Endothelial cell of umbilical vein (primary cell): ENCODE measurements at regions not wholly inside any gene's neighbourhood (a gene's known extent, or its start where the extent isn't known, plus 50 kb on each side); places are given as distances from the start of the nearest gene placed in this dataset.

ENCODE experiments used
- BruUV-seq: library from RNA; stranded (reverse); fragments of 400-500 nt; replicated peaks from 2 replicates; lab custom pipeline; 2021; lab: Mats Ljungman, UMichigan
- CTCF ChIA-PET: fragments of 300-600, 350-600 bp; sonication (Branson Sonifier 250); formaldehyde crosslinking; loops from one replicate; lab custom pipeline; 2021; ENCODE audit warnings: antibody characterized with exemption, inconsistent platforms; lab: Charles Lee
- POLR2A ChIA-PET: fragments of 300-600, 350-600 bp; sonication (Branson Sonifier 250); formaldehyde crosslinking; loops from one replicate; lab custom pipeline; 2021; ENCODE audit warnings: antibody characterized with exemption, inconsistent platforms; lab: Charles Lee
- DNase-seq: peaks from one replicate; pipeline ENCODE4 v3.0.0-alpha.2; 2011; ENCODE audit warnings: low read depth, low spot score
- FAIRE-seq: peaks from 2 replicates; lab custom pipeline; 2011; peaks lifted over from hg19 to GRCh38; lab: Jason Lieb, UNC
- H2AFZ ChIP-seq: 2 replicates; pipeline ENCODE4 v1.6.0; 2012; ENCODE audit warnings: low read depth, low read length, control low read depth, inconsistent platforms
- H3K27ac ChIP-seq: 2 replicates; pipeline ENCODE4 v1.5.1; 2011; ENCODE audit warnings: low read depth, mild to moderate bottlenecking, control low read depth, low read length, moderate library complexity; ENCODE audit not compliant: insufficient read depth
- H3K27me3 ChIP-seq, 2 experiments: 2 replicates each; pipeline versions ENCODE4 v1.6.0 to v1.6.1; 2011; ENCODE audit warnings: low read length in 2 of 2, mixed read lengths in 1 of 2; ENCODE audit not compliant: control insufficient read depth in 2 of 2, insufficient read depth in 2 of 2
- H3K36me3 ChIP-seq, 2 experiments: 2 replicates in 1 of 2; 3 replicates in 1 of 2; pipeline ENCODE4 v1.5.1; 2011; ENCODE audit warnings: low read length in 2 of 2, mild to moderate bottlenecking in 1 of 2, moderate library complexity in 1 of 2; ENCODE audit not compliant: control insufficient read depth in 2 of 2, insufficient read depth in 2 of 2; ENCODE audit errors: extremely low read depth in 1 of 2
- H3K4me1 ChIP-seq: 3 replicates; pipeline ENCODE4 v1.5.1; 2011; ENCODE audit warnings: mild to moderate bottlenecking, low read length; ENCODE audit not compliant: control insufficient read depth, insufficient read depth; ENCODE audit errors: extremely low read depth
- H3K4me2 ChIP-seq: 2 replicates; pipeline ENCODE4 v1.6.1; 2011; ENCODE audit warnings: low read length, control low read depth, mixed read lengths; ENCODE audit not compliant: insufficient read depth
- H3K4me3 ChIP-seq, 3 experiments: fragments of 200-600 bp in 1 of 3; sonication (generic), shearing (Covaris generic) in 1 of 3; replicated peaks in 1 of 3; 2 replicates each; pipeline ENCODE4 v1.5.1; 2011 to 2016; ENCODE audit warnings: control low read depth in 3 of 3, low read length in 3 of 3, mild to moderate bottlenecking in 2 of 3, inconsistent platforms in 1 of 3, low read depth in 1 of 3, moderate library complexity in 1 of 3; ENCODE audit not compliant: insufficient read depth in 1 of 3
- H3K79me2 ChIP-seq: 2 replicates; pipeline ENCODE4 v1.6.0; 2012; ENCODE audit warnings: low read length, inconsistent platforms; ENCODE audit not compliant: control insufficient read depth, insufficient read depth
- H3K9ac ChIP-seq: replicated peaks from 2 replicates; pipeline ENCODE3; 2011; ENCODE audit warnings: low read length, control low read depth; ENCODE audit not compliant: insufficient read depth; ENCODE audit errors: extremely low read depth
- H3K9me1 ChIP-seq: replicated peaks from 3 replicates; pipeline ENCODE4 v1.6.0; 2011; ENCODE audit warnings: mild to moderate bottlenecking, low read length; ENCODE audit not compliant: control insufficient read depth, insufficient read depth; ENCODE audit errors: extremely low read depth
- H3K9me3 ChIP-seq: replicated peaks from 2 replicates; pipeline ENCODE4 v1.5.1; 2012; ENCODE audit warnings: low read length, inconsistent platforms; ENCODE audit not compliant: control insufficient read depth, insufficient read depth
- H4K20me1 ChIP-seq: replicated peaks from 2 replicates; pipeline ENCODE3; 2011; ENCODE audit warnings: mild to moderate bottlenecking, low read length; ENCODE audit not compliant: control insufficient read depth, insufficient read depth; ENCODE audit errors: extremely low read depth
- EZH2 ChIP-seq: IDR thresholded peaks from 2 replicates; pipeline ENCODE4 v1.6.1; 2012; ENCODE audit warnings: borderline replicate concordance, low read depth, mild to moderate bottlenecking, moderate library complexity, low read length, inconsistent platforms; ENCODE audit not compliant: severe bottlenecking
- FOS ChIP-seq: IDR thresholded peaks from 2 replicates; pipeline ENCODE4 v1.6.1; 2011; ENCODE audit warnings: mild to moderate bottlenecking, low read length, moderate library complexity, borderline replicate concordance; ENCODE audit not compliant: insufficient read depth
- MYC ChIP-seq: IDR thresholded peaks from one replicate; pipeline ENCODE4 v1.6.1; 2011; ENCODE audit warnings: mild to moderate bottlenecking, low read depth, low read length
- POLR2AphosphoS5 ChIP-seq: IDR thresholded peaks from 2 replicates; pipeline ENCODE4 v1.6.1; 2012; ENCODE audit warnings: low read depth, mild to moderate bottlenecking, control low read depth, low read length, moderate library complexity; ENCODE audit not compliant: insufficient read depth
- dilution Hi-C: fragments of 300-500 bp; cut with MboI; formaldehyde crosslinking; loops from one replicate; pipeline ENCODE4 v1.15.0; 2019; ENCODE audit warnings: low sequenced_read_pairs; ENCODE audit not compliant: extremely low pct_ligation_motif_present
- intact Hi-C: fragments of 100-400 bp; cut with micrococcal nuclease; formaldehyde crosslinking; loops from one replicate; pipeline ENCODE4 v1.10.0; 2022
- TF ChIP-seq, protein P1 (sequence below), 2 donors: IDR thresholded peaks; 1 replicate in 1 of 2; 2 replicates in 1 of 2; pipeline ENCODE4 v1.5.1; 2011; ENCODE audit warnings: low read length in 2 of 2, mild to moderate bottlenecking in 2 of 2, moderate library complexity in 2 of 2, control low read depth in 1 of 2, inconsistent platforms in 1 of 2, low read depth in 1 of 2; ENCODE audit not compliant: insufficient read depth in 1 of 2; ENCODE audit errors: extremely low read depth in 1 of 2

DNA sequence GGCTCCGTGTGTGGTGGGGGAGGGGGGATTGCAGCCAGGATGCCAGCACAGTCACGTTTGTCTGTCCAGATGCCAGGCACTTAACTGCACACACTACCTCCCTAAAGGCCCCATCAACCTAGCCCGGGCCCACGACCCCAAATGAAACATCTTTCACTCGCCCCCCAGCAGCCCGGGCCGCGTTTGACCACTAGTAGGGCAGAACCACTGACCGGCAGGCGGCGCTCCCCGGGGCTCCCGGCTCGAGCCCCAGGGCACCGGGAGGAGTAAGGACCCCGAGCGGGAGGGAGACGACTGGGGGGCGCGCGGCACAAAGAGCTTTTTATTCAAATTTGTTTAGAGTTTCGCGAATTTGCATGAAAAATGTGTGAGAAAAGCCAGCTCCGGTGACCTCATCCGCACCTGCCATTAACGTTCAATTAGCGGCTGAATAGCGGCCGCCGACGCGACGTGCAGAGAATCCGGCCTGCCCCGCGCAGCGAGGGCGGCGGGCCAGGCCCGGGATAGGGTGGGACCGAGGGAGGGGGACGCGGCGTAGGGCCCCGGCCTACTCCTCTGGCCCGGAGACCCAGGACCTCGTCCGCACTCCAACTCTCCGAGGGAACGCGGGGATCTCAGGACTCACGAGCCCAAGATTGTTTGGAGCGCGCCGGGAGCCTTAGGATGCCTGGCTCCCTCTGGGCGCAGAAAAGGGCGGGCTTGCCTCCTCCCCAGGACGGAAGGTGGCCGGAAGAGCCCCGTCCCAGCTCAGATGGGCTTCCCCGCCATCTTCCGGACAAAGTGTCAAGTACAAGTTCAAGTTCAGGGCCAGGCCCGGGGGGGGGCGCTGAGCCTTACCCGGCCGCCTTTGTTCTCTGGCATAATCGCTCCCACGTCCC lies 64.9 kb upstream of the POLG start:
- no peaks in the 10 kb centered on the region for H3K4me1 ChIP-seq
- DNase-seq (no peak), FAIRE-seq (no peak)
- H3K4me2 ChIP-seq: peak overlapping the region; percentile 20
- no peak overlapping the region for H3K4me3 ChIP-seq
- no peak overlapping the region for H2AFZ ChIP-seq
- no peak for TF ChIP-seq MYC
- TF ChIP-seq, protein P1, sequence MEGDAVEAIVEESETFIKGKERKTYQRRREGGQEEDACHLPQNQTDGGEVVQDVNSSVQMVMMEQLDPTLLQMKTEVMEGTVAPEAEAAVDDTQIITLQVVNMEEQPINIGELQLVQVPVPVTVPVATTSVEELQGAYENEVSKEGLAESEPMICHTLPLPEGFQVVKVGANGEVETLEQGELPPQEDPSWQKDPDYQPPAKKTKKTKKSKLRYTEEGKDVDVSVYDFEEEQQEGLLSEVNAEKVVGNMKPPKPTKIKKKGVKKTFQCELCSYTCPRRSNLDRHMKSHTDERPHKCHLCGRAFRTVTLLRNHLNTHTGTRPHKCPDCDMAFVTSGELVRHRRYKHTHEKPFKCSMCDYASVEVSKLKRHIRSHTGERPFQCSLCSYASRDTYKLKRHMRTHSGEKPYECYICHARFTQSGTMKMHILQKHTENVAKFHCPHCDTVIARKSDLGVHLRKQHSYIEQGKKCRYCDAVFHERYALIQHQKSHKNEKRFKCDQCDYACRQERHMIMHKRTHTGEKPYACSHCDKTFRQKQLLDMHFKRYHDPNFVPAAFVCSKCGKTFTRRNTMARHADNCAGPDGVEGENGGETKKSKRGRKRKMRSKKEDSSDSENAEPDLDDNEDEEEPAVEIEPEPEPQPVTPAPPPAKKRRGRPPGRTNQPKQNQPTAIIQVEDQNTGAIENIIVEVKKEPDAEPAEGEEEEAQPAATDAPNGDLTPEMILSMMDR (IDR thresholded peaks at IDR 0.05; ENCODE audit: extremely low read depth in 1 of 2, insufficient read depth in 1 of 2, low read depth in 1 of 2, low read length in 2 of 2): peak; percentile 36 to 53
- peak; percentile 85 for TF ChIP-seq EZH2
- no peak for TF ChIP-seq FOS
- H3K9me1 ChIP-seq: no peaks in the 10 kb centered on the region
- no peaks in the 10 kb centered on the region for H3K9me3 ChIP-seq
- H3K79me2 ChIP-seq: no peaks in the 10 kb centered on the region
- dilution Hi-C loops (no loop called here), intact Hi-C loops (no loop called here)
- peaks cover 82 to 97% of the 10 kb centered on the region in 2 experiments for H3K27me3 ChIP-seq
- ChIA-PET CTCF (interaction anchor here (1.0 to 2.3 kb wide), 3 partner anchors 19 to 41 kb away, joined by 3 to 9 read pairs (median 6); no protein-coding TSS in a partner anchor), POLR2A (no interaction called here)
- no peak overlapping the region for H3K27ac ChIP-seq
- H3K9ac ChIP-seq: no peak overlapping the region
- H3K36me3 ChIP-seq: no peaks in the 10 kb centered on the region
- no peaks in the 10 kb centered on the region for H4K20me1 ChIP-seq
- BruUV-seq: no TSS peak

DNA sequence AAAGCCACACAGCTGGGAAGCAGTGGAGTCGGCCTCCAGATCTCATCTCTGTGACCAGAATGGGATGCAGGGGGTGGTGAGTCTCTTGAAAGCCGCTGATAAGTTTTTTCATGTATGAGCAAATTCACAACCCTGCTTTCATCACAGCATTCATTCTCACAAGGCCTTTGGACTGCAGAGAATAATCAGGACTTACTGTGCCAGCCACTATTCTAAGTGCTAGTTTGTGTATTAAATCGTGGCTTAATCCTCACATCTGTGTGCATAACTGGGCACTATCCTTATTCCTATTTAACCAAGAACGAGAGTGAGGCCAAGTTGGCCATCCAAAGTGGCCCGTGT lies 64.2 kb upstream of the POLG start:
- Histone ChIP-seq H3K4me2 (no peak overlapping the region), H3K9me1 (no peaks in the 10 kb centered on the region), H3K9me3 (no peaks in the 10 kb centered on the region), H3K36me3 (no peaks in the 10 kb centered on the region), H2AFZ (no peak overlapping the region), H3K4me3 (no peak overlapping the region), H3K9ac (no peak overlapping the region), H3K27ac (no peak overlapping the region), H3K4me1 (no peaks in the 10 kb centered on the region), H4K20me1 (no peaks in the 10 kb centered on the region), H3K79me2 (no peaks in the 10 kb centered on the region), H3K27me3 (peaks cover 82 to 97% of the 10 kb centered on the region in 2 experiments)
- FAIRE-seq (no peak), DNase-seq (no peak)
- TF ChIP-seq POLR2AphosphoS5: no peak
- TF ChIP-seq, protein P1 (IDR thresholded peaks at IDR 0.05; ENCODE audit: extremely low read depth in 1 of 2, insufficient read depth in 1 of 2, low read depth in 1 of 2, low read length in 2 of 2): no peak
- dilution Hi-C loops (no loop called here), intact Hi-C loops (no loop called here)
- ChIA-PET CTCF (interaction anchor here (1.0 to 2.3 kb wide), 3 partner anchors 20 to 40 kb away, joined by 3 to 9 read pairs (median 6); no protein-coding TSS in a partner anchor), POLR2A (no interaction called here)
- no TSS peak for BruUV-seq
